Sigmoid colon (tissue), 6 donors: ENCODE measurements at regions not wholly inside any gene's neighbourhood (a gene's known extent, or its start where the extent isn't known, plus 50 kb on each side); places are given as distances from the start of the nearest gene placed in this dataset.
A peak's percentile ranks its signal among the peaks of the same experiment; 100 is the strongest.

Experiments
- DNase-seq: peaks from one replicate; pipeline ENCODE4 v3.0.0-alpha.2; 2019
- H3K27ac ChIP-seq, 4 donors: fragments of 200-600 bp; sonication (generic); one replicate each; pipeline ENCODE4 v1.5.1; 2016 to 2019; ENCODE audit warnings: mild to moderate bottlenecking in 1 of 4
- H3K27me3 ChIP-seq, 3 donors: fragments of 200-600 bp; sonication (generic); one replicate each; pipeline ENCODE4 v1.5.1; 2019; ENCODE audit warnings: mild to moderate bottlenecking in 1 of 3
- H3K36me3 ChIP-seq, 4 donors: fragments of 200-600 bp; sonication (generic); one replicate each; pipeline ENCODE4 v1.5.1; 2016 to 2019
- H3K4me1 ChIP-seq, 4 donors: fragments of 200-600 bp; sonication (generic); one replicate each; pipeline ENCODE4 v1.5.1; 2017 to 2019
- H3K4me3 ChIP-seq, 4 donors: fragments of 200-600 bp; sonication (generic); one replicate each; pipeline ENCODE4 v1.5.1; 2017 to 2019; ENCODE audit warnings: mild to moderate bottlenecking in 2 of 4, moderate library complexity in 1 of 4
- H3K9me3 ChIP-seq, 4 donors: fragments of 200-600 bp in 3 of 4; sonication (generic) in 3 of 4; one replicate each; pipeline versions ENCODE4 v1.5.1 to v1.6.1; 2013 to 2019
- CTCF ChIP-seq, 4 experiments: fragments of 450-650 bp in 3 of 4; fragments of 200-600 bp in 1 of 4; IDR thresholded peaks; one replicate each; pipeline ENCODE4 v1.5.1; 2016 to 2019; ENCODE audit warnings: antibody characterized with exemption in 4 of 4, mild to moderate bottlenecking in 3 of 4, moderate library complexity in 2 of 4
- EP300 ChIP-seq, 4 donors: sonication (generic); formaldehyde crosslinking; IDR thresholded peaks; one replicate each; pipeline ENCODE4 v1.6.1; 2017; ENCODE audit warnings: antibody characterized with exemption in 4 of 4
- POLR2A ChIP-seq, 2 donors: fragments of 450-650 bp; IDR thresholded peaks; one replicate each; pipeline ENCODE4 v1.6.1; 2016; ENCODE audit warnings: antibody characterized with exemption in 2 of 2, mild to moderate bottlenecking in 2 of 2, moderate library complexity in 2 of 2
- POLR2AphosphoS5 ChIP-seq, 4 donors: sonication (generic); formaldehyde crosslinking; IDR thresholded peaks; one replicate each; pipeline ENCODE4 v1.6.1; 2017; ENCODE audit warnings: antibody characterized with exemption in 4 of 4
- WGBS, 2 donors: extraction: QIAGEN DNeasy Blood & Tissue Kit; methylation state at CpG; one replicate each; pipeline ENCODE4 v1.1.7; 2013; 5-methylcytosine and 5-hydroxymethylcytosine counted together
- intact Hi-C: fragments of 100-400 bp; cut with DNase I; formaldehyde crosslinking; loops from one replicate; pipeline ENCODE4 v1.15.1; 2023
- donor health status: healthy with polysubstance abuse.
- donor health status: healthy.

DNA sequence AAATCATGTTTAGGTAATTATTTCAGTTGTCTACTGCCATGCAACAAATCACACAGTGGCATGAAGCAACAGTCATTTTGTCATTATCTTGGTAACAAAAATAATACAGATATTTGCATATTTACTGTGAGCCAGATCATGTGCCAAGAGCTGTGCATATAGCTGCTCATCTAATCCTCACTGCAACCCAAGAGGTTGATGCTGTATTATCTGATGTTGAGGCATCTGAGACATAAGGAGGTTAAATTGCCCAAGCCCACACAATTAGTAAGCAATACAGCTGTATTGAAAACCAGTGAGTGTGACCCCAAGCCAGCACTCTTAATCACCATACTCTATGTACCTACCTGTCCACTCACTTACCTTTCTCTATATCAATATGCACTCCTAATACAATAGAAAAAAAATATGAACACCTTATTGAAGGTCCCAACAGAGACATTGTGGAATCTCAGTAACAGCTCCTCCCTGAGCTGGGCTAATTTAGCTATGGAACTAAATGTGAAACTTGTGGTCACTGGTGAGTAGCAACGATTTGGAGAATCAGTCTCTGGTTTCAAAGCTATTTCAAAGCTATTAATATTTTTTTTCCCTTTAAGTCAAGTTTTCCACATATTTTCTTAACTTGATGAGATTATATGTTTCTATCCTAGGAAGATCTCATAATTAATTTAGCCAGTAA lies 185.2 kb downstream of the KLF12 start:
- intact Hi-C loops, result no loop called here
- Histone ChIP-seq H3K4me1 (peaks cover 0 to 29% (median 21%) of the 10 kb centered on the region in 4 donors), H3K36me3 (no peaks in the 10 kb centered on the region), H3K27ac (no peak overlapping the region), H3K9me3 (no peaks in the 10 kb centered on the region), H3K4me3 (no peak overlapping the region), H3K27me3 (no peaks in the 10 kb centered on the region)
- DNase-seq, result no peak
- WGBS, 2 donors, result 57 to 78% methylated on average over 1 of the region's 1 CpG
- no peak for TF ChIP-seq EP300 (IDR thresholded peaks at IDR 0.05)
- TF ChIP-seq POLR2A (IDR thresholded peaks at IDR 0.05), result no peak
- no peak for TF ChIP-seq CTCF (IDR thresholded peaks at IDR 0.05)
- TF ChIP-seq POLR2AphosphoS5 (IDR thresholded peaks at IDR 0.05), result no peak

DNA sequence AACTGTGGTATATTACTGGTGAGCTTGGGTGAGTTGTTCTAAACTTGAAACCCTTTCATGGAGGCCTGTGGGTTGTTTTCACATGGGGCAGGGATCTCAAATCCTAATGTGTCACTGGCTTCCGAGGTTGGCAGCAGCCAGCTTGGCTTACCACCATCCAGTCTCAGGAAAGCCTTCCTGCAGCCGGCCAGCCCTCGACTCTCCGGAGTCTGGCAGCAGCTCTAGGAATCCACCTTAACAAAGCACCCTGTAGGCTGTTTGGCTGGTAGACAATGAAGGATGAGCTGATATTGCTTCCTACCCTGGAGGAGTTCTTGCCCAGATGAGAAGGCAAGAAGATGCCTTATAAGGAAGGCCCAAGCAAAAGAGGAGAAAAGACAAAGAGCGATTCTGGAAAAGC lies 188.3 kb downstream of the KLF12 start:
- peak overlapping the region; percentile 58 to 73 (median 66) for H3K27ac ChIP-seq
- 85 to 94% methylated on average over 5 of the region's 5 CpGs for WGBS, 2 donors

DNA sequence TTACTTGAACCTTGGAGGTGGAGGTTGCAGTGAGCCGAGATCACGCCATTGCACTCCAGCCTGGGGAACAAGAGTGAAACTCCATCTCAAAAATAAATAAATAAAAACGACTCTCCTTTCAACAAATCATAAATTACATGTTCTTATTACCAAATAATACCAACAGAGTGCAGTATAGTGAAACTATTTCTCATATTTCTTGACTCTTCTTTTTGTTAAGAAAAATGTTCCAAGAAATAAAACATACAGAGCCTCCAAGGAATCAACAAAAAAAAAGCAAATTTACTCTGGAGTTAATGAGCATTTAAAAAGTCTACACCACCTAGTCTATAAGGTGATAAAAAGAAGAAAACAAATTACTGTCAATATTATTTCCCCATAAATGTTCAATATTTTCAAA lies 188.8 kb downstream of the KLF12 start:
- H3K4me3 ChIP-seq, result no peak overlapping the region
- no peaks in the 10 kb centered on the region for H3K27me3 ChIP-seq
- WGBS, 2 donors, result 67 to 68% methylated on average over 3 of the region's 3 CpGs
- TF ChIP-seq EP300 (IDR thresholded peaks at IDR 0.05) (no peak), POLR2AphosphoS5 (IDR thresholded peaks at IDR 0.05) (no peak), POLR2A (IDR thresholded peaks at IDR 0.05) (no peak), CTCF (IDR thresholded peaks at IDR 0.05) (no peak)
- no peaks in the 10 kb centered on the region for H3K36me3 ChIP-seq
- H3K4me1 ChIP-seq, result peaks cover 0 to 42% (median 32%) of the 10 kb centered on the region in 4 donors
- peak overlapping the region; percentile 58 to 73 (median 66) for H3K27ac ChIP-seq
- no peaks in the 10 kb centered on the region for H3K9me3 ChIP-seq
- intact Hi-C loops, result no loop called here
- no peak for DNase-seq

More for the DNA sequence above, 188.3 kb downstream of the KLF12 start:
- no peak for TF ChIP-seq EP300 (IDR thresholded peaks at IDR 0.05)
- no peak for TF ChIP-seq POLR2AphosphoS5 (IDR thresholded peaks at IDR 0.05)
- no peak for TF ChIP-seq CTCF (IDR thresholded peaks at IDR 0.05)
- TF ChIP-seq POLR2A (IDR thresholded peaks at IDR 0.05), result no peak
- DNase-seq, result peak; percentile 77
- no peaks in the 10 kb centered on the region for H3K27me3 ChIP-seq
- H3K4me3 ChIP-seq, result no peak overlapping the region
- H3K36me3 ChIP-seq, result no peaks in the 10 kb centered on the region
- H3K4me1 ChIP-seq, result peaks cover 0 to 42% (median 32%) of the 10 kb centered on the region in 4 donors
- no peaks in the 10 kb centered on the region for H3K9me3 ChIP-seq
- intact Hi-C loops, result no loop called here

DNA sequence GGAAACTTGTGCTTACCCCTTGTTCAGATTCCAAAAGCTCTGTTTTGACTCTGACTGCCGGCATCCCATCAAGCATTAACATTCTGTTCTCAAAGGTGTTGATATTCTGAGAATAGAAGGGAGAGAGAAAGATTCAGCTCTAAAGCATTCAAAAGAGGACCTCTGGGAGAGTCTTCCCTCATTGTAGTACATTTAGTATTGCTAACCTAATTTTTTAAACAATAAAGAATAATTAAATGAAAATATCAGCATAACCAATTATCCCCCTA lies 190.3 kb downstream of the KLF12 start:
- Histone ChIP-seq H3K27ac (peak overlapping the region; percentile 24 to 73 (median 52)), H3K27me3 (no peaks in the 10 kb centered on the region), H3K4me1 (peaks cover 0 to 42% (median 32%) of the 10 kb centered on the region in 4 donors), H3K36me3 (no peaks in the 10 kb centered on the region), H3K9me3 (no peaks in the 10 kb centered on the region), H3K4me3 (no peak overlapping the region)
- no peak for DNase-seq
- intact Hi-C loops, result loop anchor here (5.0 kb wide), 1 partner anchor 343 kb away; no protein-coding TSS in a partner anchor
- TF ChIP-seq CTCF (IDR thresholded peaks at IDR 0.05) (no peak), POLR2AphosphoS5 (IDR thresholded peaks at IDR 0.05) (no peak), POLR2A (IDR thresholded peaks at IDR 0.05) (no peak)
- WGBS, 2 donors, result 73 to 95% methylated on average over 1 of the region's 1 CpG
